G401 (cell line): ENCODE measurements at regions not wholly inside any gene's neighbourhood (a gene's known extent, or its start where the extent isn't known, plus 50 kb on each side); places are given as distances from the start of the nearest gene placed in this dataset.
"Not testable (repeated sequence)": the region's sequence is repeated elsewhere in the genome, so short reads cannot be mapped to it uniquely, and the experiment has no call there.

Source experiments
- DNase-seq: peaks from one replicate; pipeline ENCODE4 v3.0.0-alpha.2; 2015; ENCODE audit warnings: low spot score
- in situ Hi-C: cut with HindIII; loops from 2 replicates; pipeline ENCODE4 v1.10.0; 2016; ENCODE audit warnings: low sequenced_read_pairs, mixed read lengths

DNA sequence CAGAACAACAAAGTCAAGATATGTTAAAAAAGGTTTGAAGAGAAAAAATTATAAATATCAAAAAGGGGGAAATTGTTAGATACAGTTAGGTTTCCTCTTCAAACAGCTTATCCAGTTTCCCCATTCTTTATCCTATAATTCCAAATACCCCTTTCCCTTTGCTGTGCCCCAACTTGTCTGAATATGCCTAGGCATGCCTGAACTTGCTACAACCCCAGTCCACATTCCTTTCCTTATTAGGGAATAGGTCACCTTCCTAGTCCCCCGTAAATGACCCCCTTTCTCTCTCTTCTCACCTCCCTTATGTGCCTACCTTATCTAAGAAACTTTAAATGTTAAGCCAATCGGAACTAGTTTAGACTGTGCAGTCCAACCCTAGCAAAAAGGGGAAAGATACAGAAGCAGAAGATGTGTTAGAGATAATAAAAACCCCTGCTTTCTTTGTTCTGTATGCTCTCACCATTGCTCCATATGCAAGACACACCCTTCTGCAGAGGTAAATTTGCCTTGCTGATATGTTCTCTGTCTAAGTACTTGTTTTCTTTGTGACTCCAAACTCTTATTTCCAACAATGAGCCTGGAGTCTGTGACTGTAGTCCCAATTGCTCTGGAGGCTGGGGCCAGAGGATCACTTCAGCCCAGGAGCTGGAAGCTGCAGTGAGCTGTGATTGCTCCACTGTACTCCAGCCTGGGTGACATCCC is 810.1 kb downstream of the PLA2G4A start:
- DNase-seq, result no peak
- in situ Hi-C loops, result no loop called here

DNA sequence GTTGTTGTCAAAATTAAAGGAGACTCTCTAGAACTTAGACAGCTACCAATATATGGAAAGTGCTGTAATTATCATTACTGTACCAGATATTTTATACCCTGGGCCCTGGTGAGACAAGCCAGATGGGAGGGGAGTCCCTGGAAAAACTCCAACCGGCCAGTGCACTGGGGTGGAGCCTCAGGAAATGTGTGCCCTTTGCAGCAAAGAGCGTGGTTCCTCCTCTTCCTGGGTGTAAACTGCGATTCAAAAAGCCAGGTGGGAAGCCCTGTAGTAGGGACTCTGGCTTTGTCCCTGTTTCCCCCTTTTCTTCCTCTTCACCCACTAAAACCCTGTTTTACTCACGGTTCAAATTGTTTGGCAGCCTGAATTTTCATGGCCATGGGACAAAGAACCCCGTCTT is 812.3 kb downstream of the PLA2G4A start:
- in situ Hi-C loops, result no loop called here
- no peak for DNase-seq

DNA sequence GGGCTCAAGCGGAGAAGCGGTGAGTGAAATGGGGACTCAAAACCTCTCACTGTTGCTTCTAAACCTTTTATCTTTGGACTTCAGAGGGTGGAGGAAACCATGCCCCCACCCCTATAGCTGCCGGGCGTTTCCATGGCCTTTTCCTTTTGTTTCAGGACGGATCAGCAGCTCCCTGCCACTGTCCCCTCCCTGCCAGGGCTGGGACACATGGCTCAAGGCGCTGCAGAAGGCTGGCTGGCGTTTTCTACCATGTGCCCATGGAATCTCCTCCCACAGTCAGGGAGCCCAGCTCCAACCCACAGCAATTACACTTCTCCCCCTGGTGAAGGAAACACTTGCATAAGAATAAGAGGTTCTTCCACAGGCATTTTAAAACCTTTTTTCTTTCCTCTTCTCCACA is 812.7 kb downstream of the PLA2G4A start:
- in situ Hi-C loops, result no loop called here
- no peak for DNase-seq

DNA sequence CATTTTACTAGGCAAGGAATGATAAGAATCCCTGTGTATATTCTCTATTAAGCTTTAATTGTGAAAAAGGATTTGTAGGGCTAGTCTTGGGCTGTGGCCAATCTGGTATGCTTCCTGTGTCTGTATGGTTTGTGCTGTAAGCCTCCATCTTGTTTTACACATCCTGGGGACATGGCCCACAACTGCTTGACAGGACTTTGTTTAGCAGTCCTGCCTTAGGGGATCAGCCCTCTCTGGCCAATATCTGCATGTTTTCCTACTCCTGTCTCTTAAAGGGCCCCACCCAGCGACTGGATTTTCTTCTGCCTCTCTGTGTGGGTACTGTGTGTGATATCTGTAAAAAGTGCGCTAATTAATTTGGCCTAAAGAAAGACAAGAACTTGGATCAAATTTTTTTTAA is 813.2 kb downstream of the PLA2G4A start:
- in situ Hi-C loops, result no loop called here
- no peak for DNase-seq

DNA sequence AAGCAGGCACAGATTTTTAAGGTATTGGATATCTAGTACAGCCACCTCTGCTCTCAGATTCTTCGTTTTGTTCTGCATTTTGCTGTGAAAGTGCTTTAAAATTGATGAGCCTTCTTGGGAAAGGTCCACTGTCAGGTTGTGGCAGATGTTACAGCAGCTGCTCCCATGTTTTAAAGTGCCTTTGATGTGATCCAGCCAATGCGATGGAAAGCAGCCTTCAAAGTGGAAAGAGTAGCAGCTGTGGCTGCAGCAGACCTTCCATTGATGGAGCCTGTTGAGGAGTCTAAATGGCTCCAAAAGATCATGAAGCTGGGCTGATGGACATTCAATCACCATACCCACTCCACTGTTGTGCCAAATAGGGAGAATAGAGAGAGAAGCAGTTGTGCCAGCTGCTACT is 816.9 kb downstream of the PLA2G4A start:
- DNase-seq, result no peak
- in situ Hi-C loops, result no loop called here

DNA sequence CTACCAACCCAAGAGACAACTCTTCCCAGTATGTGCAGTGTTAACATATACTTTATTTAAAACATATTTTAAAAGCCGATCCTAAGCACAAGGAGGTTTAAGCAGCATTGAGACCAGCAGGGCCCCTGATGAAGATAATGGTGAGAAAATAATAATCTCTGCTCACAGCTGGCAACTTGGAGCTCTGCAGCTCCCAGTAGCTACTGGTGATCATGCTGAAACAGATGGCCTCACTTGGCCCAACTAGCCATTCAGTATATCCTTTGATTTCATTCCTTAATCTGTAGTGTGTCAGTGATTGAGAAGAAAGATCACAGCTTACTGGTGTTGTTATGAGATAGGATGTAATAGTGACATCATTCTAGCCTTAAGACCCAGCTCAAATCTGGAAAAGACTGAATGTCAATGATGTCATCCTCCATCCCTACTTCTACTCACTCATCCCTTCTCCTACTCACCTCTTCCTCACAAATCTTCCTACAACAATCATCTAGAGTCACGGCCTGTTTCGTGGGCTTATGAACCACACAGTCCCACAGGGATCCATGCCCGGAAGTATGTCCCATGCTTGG is 817.9 kb downstream of the PLA2G4A start:
- peak; percentile 58 for DNase-seq
- in situ Hi-C loops, result no loop called here

DNA sequence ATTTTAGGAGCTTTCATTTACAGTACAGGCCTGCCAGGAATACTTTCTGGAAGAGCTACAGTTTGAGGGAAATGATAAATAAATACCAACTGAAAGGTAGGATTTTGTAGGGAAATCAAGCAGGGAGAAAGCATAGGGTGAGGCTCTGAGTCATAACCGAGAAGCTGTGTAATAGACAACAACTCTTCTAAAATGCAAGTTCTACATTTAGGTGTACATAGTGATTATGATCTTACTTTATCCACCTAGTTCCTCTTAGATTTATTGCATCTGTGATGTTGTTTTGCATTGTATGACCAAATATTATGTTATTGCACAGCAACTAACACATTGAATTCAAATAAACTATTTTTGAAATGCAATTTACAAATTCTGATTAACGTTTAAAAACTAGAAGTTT is 819.3 kb downstream of the PLA2G4A start:
- no peak for DNase-seq
- in situ Hi-C loops, result no loop called here

DNA sequence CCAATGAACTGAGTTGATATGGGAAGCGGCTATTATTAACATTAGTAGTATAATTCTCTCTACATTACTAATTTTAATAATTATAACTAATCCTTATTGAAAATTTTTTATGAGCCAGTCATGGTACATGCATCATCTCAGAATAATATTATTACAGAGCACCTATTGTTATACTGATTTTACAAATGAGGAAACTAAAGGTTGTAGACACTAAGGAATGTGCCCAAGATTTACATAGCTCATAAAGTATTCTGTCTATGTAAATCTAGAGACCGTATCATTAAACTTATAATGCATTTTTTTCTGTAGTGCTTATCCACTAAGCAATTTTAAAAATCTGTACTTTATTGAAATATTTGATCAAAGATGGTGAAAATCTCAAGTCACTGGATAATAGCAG is 825.9 kb downstream of the PLA2G4A start:
- in situ Hi-C loops, result no loop called here
- no peak for DNase-seq

DNA sequence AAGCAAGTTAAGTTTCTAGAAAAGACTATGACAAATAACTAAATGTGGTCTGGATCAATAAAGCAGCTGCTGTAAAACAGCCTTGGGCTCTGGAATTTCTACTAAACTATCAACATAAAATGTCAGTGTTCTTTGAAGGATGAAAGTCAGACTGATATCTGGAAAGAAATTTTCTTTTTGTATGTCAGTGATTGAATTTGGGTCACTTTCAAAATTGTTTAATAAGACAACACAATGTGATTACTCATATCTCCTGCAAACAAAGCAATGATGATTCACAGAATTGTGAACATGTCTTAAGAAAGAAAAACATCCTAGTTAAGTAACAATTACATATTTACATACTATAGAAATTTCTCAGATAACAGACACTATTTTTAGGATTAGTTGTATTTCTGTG is 826.4 kb downstream of the PLA2G4A start:
- no peak for DNase-seq
- in situ Hi-C loops, result no loop called here

DNA sequence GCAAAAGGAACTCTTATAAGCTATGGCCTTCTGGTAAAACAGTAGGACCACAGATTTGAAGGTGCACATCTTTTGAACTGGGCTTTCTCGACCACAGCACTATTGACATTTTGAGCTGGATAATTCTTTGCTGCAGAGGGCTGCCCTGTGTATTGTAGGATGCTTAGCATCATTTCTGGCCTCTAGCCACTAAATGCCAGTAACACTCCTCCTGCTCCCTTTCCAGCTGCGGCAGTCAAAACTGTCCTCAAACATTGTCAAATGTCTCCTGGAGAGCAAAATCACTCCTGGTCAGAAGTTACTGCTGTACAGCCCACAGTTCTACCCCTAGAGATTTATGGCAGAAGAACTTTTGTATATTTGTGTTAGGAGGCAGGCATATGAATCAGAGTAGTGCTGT is 836.7 kb downstream of the PLA2G4A start:
- DNase-seq, result no peak
- in situ Hi-C loops, result no loop called here

DNA sequence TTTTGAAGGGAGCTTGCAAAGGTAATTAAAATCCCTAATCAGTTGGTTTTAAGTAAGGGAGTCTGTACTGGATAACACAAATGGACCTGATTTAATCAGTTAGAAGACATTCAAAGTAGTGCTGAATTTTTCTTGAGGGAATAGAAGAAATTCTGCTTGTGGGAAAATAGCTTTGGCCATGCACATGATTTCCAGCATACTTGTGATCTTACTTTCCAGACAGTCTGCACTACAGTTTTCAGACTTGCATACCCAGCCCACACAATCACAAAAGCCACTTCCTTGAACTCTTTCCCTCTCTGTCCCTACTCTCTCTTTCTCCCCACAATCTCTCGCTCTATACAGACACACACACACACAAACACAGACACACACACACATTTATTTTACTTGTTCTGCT is 852.1 kb downstream of the PLA2G4A start:
- in situ Hi-C loops, result no loop called here
- DNase-seq, result no peak

DNA sequence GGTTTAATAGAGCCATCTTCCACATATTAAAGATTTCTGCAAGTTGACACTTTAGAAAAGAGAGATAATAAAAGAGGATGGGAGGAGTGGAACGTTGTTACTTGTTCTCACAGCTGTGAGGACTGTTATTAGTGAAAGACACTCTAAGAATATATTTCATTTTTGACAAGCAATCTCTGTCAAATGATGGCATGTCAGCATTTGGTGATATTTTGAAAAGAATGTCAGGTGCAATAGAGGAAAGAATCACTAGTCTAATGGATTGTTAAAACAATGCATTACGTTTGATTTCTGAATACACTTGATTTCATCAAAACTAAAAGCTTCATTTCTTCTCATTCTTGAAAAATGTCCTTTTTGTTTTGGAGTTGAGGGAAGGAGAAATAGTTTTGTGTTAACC is 853.4 kb downstream of the PLA2G4A start:
- in situ Hi-C loops, result no loop called here
- no peak for DNase-seq

DNA sequence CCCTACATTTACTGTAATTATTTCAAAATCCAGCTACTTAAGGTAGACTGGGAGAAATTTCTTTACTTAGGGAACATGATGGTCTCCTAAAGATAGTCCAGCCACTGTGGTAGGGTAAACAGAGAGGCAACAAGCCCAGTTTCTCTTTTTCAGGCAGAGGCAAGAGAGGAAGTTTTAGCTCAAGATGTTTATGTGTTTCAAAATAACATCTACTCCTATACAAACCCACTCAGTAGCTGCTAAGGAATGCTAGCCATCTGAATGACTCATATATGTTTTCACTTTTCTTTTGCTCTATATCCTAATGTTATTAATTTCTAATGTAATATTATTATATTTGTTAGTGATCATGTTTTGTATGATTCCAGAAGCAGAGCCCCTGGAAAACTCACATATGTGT is 856.6 kb downstream of the PLA2G4A start:
- DNase-seq, result no peak
- in situ Hi-C loops, result no loop called here

DNA sequence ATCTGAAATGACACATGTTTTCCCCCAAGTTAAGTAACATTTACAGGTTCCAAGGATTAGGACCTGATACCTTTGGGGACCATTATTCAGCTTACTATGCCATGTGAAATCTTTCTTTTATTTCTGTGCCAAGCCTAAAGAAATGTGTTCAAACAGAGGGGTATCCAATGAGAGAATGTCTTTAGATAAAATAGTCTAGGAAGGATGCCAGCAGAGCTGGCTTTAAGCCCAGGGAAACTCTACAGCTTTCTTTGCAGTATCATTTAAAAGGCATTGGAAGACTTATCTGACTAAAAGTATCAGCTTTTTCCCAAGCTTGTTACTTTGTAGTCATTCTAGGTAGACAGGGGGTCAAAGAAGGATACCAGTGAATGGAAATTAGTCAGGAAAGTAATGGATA is 860.4 kb downstream of the PLA2G4A start:
- in situ Hi-C loops, result no loop called here
- DNase-seq, result peak; percentile 19

DNA sequence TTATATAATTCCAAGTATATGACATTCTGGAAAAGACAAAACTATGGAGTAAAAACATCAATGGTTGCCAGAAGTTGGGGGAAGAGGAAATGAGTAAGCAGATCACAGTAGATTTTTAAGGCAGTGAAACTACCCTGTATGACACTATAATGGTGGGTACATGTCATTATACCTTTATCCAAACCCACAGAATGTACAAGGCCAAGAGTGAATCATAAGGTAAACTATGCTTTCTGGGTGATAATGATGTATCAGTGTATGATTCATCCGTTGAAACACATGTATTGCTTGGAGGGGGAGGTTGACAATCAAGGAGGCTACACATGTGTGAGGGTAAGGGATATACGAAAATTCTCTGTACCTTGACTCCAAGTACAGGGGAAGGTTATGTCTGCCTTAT is 862.7 kb downstream of the PLA2G4A start:
- no peak for DNase-seq

DNA sequence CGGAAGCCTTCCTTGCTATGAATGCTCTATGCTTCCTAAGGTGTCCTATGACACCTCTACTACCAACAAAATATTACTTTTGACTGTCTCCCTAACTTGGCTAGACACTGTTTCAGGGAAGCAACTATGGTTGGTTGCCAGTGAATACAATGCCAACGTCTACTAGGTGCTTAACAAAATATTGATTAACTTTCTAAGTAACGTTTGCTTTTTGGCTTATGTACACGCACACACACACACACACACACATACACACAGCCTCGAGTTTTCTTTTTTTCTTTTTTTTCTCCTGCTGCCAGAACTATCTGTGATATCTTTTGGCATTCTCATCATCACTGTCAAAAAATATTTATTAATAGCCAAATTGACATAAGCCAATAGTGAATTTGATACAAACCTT is 864.0 kb downstream of the PLA2G4A start:
- in situ Hi-C loops, result no loop called here
- DNase-seq, result no peak

More for the DNA sequence above, 862.7 kb downstream of the PLA2G4A start:
- in situ Hi-C loops, result no loop called here

DNA sequence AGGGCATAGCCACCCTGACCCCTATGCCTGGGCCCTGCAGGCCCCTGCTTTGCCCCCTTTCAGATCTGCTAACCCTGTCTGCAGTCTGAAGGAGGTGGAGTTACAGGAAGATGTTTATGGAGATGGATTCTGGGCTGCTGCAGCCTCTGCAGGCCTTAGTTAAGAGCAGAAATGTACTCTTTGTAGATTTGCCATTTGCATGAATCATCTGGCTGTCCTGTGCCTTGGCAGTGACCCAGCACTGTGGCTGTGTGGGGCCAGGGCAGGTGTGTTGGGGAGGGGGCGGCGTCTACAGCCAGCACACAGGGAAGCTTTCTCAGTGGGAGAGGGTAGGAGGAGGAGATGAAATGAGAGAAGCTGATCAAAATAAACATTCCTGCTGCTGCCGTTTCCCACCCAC is 867.3 kb downstream of the PLA2G4A start:
- in situ Hi-C loops, result no loop called here
- DNase-seq, result no peak

DNA sequence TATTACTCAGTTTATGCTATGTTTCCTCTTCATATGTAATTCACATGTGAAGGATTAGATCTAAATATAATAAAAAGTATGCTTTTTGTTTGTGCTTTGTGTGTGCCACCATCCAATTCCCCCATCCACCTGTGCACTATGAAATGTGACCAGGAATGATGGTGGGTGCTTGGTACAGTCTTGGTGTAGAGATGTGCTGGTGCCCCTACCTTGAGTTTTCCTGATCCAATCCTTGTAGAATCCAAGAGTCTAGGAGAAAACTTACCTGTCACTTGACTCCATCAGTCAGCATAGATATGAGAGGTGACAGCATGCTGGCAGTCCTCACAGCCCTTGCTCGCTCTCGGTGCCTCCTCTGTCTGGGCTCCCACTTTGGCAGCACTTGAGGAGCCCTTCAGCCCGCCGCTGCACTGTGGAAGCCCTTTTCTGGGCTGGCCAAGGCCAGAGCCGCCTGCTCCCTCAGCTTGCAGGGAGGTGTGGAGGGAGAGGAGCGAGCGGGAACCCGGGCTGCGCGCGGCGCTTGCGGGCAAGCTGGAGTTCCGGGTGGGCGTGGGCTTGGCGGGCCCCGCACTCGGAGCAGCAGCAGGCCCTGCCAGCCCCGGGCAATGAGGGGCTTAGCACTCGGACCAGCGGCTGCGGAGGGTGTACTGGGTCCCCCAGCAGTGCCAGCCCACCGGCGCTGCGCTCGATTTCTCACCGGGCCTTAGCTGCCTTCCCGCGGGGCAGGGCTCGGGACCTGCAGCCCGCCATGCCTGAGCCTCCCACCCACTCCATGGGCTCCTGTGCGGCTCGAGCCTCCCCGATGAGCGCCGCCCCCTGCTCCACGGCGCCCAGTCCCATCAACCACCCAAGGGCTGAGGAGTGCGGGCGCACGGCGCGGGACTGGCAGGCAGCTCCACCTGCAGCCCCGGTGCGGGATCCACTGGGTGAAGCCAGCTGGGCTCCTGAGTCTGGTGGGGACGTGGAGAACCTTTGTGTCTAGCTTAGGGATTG is 874.7 kb downstream of the PLA2G4A start:
- DNase-seq, in situ Hi-C loops: not testable (repeated sequence)

DNA sequence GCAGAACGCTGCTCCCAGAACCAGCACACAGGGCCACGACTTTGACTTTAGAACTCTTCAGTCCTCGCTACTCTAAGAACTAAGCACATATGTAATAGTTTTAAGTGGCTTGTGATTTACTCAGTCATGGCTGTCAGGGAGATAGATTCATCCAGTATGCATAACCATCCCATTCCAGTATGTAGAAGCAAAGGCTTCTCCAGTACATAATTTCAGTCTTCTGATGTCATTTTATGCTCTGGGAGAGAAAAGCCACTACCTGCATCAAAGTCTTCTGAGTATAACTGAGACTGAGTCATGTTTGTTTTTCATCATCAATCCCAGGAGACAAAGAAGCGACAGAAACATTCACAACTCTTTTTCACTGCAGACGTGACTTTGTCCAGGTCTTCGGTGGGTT is 885.7 kb downstream of the PLA2G4A start:
- DNase-seq, result no peak
- in situ Hi-C loops, result no loop called here

DNA sequence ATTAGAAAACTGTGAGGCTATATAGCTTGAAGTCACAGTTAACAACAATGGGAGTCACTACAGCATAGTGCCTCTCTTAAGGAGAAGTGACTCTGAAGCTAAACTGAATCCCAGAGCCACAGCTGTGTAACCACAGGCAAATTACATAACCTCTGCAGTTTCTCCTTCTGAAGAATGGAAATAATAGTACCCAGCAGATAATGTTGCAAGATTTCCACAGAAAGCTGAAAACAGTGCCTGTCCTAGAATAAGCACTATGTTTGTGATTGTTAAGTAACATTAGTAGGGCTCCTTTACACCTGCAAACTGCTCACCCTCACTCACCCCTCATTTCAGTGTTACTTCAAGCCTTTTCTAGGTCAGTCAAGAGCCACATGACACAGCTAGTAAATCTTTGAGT is 886.7 kb downstream of the PLA2G4A start:
- in situ Hi-C loops, result no loop called here
- no peak for DNase-seq
